ENCODE measurements at regions not wholly inside any gene's neighbourhood (a gene's known extent, or its start where the extent isn't known, plus 50 kb on each side); places are given as distances from the start of the nearest gene placed in this dataset.

DNA sequence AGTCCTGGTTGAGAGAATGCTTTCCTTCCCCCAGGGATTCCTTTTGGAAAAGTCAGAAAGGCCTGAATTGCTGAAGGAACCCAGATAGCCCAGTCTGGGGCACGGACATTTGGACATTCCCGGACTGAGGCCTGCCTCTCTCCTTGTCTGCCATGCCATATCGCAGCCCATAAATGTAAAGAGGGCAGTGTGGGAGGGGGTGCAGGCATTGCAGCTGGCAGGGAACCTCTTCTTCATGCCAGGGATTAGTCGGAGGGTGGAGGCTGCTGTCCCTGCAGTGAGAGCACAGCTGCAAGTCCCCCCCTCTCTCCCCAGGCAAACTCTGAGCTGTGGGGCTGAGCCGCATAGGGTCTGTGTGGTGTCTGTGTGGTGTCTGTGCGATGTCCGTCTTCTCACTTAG lies 486.0 kb upstream of the MKI67 start:
- Mint-ChIP-seq H3K4me1 (no peaks in the 10 kb centered on the region), H3K4me3 (no peak overlapping the region), H3K9me3 (no peaks in the 10 kb centered on the region), H3K36me3 (ENCODE audit: low read depth) (no peaks in the 10 kb centered on the region), H3K27me3 (no peaks in the 10 kb centered on the region), H3K27ac (no peak overlapping the region)
- intact Hi-C loops (cut with micrococcal nuclease), result no loop called here
- POLR2A ChIA-PET, result no interaction called here
- DNase-seq, result no peak
- ATAC-seq (ENCODE audit: low read depth), result no peak
- TF ChIP-seq, protein P1, sequence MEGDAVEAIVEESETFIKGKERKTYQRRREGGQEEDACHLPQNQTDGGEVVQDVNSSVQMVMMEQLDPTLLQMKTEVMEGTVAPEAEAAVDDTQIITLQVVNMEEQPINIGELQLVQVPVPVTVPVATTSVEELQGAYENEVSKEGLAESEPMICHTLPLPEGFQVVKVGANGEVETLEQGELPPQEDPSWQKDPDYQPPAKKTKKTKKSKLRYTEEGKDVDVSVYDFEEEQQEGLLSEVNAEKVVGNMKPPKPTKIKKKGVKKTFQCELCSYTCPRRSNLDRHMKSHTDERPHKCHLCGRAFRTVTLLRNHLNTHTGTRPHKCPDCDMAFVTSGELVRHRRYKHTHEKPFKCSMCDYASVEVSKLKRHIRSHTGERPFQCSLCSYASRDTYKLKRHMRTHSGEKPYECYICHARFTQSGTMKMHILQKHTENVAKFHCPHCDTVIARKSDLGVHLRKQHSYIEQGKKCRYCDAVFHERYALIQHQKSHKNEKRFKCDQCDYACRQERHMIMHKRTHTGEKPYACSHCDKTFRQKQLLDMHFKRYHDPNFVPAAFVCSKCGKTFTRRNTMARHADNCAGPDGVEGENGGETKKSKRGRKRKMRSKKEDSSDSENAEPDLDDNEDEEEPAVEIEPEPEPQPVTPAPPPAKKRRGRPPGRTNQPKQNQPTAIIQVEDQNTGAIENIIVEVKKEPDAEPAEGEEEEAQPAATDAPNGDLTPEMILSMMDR (IDR thresholded peaks at IDR 0.05), result no peak
- CTCF ChIA-PET, result no interaction called here

DNA sequence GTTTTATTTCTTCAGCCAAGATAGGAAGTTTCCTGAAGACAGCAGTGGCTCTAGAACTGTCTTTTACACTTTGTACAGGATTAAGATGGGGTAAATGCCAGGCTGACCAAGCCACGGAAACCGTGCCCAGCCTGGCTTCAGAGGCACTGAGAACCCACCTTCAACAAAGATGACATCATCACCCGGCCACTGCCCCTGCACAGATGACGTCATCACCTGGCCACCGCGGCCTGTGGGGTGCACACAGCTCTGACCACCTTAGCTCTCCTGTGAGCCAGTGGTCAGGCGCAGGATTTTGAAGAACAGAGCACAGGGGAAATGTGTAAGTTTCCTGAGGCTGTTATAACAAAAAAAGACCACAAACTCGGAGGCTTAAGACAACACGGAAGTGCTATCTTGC lies 486.4 kb upstream of the MKI67 start:
- no peak for DNase-seq
- H3K4me3 Mint-ChIP-seq, result no peak overlapping the region
- no peaks in the 10 kb centered on the region for H3K36me3 Mint-ChIP-seq (ENCODE audit: low read depth)
- POLR2A ChIA-PET, result no interaction called here
- TF ChIP-seq, protein P1 (IDR thresholded peaks at IDR 0.05), result no peak
- no peaks in the 10 kb centered on the region for H3K4me1 Mint-ChIP-seq
- ATAC-seq (ENCODE audit: low read depth), result no peak
- intact Hi-C loops (cut with micrococcal nuclease), result no loop called here
- CTCF ChIA-PET, result no interaction called here
- H3K27ac Mint-ChIP-seq, result no peak overlapping the region
- H3K27me3 Mint-ChIP-seq, result no peaks in the 10 kb centered on the region
- H3K9me3 Mint-ChIP-seq, result no peaks in the 10 kb centered on the region

DNA sequence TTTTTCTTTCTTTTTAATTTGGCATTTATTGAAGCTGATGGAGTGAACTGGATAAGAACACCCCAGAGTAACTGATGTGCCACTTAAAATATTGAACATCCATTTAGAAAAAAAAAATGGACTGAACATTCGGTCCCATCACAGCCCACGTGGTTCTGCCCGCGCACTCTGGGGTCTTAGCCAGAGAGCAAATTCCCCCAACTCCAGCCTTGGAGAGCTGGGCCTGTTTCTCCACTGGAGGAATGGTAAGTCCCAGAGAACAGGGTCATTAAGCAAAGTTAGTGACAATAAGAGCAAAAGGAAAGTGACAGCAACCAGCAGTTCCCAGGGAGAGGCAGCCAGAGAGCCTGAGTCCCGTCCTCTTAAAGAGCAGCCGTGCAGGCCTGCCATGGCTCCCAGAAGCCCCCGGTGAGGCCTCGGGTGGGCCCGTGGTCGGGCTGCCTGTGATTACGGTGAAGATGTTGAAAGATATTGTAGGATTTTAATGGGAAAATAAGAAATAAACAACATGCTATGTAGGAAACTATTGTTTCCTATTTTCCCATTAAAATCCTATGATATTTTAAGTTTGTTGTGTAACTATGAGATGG lies 487.9 kb upstream of the MKI67 start:
- Mint-ChIP-seq H3K4me3 (no peak overlapping the region), H3K4me1 (no peaks in the 10 kb centered on the region), H3K36me3 (ENCODE audit: low read depth) (no peaks in the 10 kb centered on the region), H3K9me3 (no peaks in the 10 kb centered on the region), H3K27ac (no peak overlapping the region), H3K27me3 (no peaks in the 10 kb centered on the region)
- ChIA-PET CTCF (no interaction called here), POLR2A (no interaction called here)
- TF ChIP-seq, protein P1 (IDR thresholded peaks at IDR 0.05), result no peak
- intact Hi-C loops (cut with micrococcal nuclease), result no loop called here
- no peak for DNase-seq
- no peak for ATAC-seq (ENCODE audit: low read depth)

DNA sequence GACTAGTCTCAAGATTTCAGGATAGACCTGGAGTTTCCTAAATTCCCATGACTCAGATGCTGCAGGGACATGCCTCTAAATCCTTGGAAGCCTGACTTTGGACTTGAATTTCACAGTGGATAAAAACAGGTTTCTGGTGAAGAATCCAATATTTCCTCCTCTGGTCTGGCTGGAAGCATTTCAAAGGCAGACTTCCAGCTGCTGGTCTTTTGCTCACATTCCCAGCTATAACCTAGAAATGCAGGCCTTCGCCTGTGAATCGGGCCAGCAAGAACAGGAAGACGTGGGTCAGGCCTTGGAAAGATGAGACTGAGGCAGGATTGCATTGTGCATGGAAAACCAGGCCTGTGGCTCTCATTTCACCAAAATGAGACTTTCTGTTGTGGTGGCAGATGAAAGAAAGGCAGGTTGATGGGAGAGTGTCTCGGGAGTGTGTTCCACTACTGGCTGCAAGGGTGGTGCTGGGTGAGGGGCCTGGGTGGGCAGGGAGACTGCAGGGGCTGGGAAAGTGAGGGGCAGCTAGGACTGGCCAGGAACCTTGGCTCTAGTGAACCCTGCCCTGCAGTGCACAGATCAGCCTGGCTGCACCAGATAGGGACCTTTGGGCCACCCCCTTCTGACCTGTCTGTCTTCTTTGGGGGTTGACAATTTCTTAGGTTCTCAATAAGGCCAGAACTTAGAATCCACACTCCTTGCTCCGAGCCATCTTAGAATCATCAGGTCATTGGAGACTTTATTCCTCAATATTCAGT lies 488.8 kb upstream of the MKI67 start:
- H3K27ac Mint-ChIP-seq, result no peak overlapping the region
- no peaks in the 10 kb centered on the region for H3K4me1 Mint-ChIP-seq
- TF ChIP-seq, protein P1 (IDR thresholded peaks at IDR 0.05), result no peak
- intact Hi-C loops (cut with micrococcal nuclease), result no loop called here
- POLR2A ChIA-PET, result no interaction called here
- no peaks in the 10 kb centered on the region for H3K27me3 Mint-ChIP-seq
- no peak overlapping the region for H3K4me3 Mint-ChIP-seq
- DNase-seq, result no peak
- no peaks in the 10 kb centered on the region for H3K36me3 Mint-ChIP-seq (ENCODE audit: low read depth)
- no peaks in the 10 kb centered on the region for H3K9me3 Mint-ChIP-seq
- CTCF ChIA-PET, result no interaction called here
- no peak for ATAC-seq (ENCODE audit: low read depth)

DNA sequence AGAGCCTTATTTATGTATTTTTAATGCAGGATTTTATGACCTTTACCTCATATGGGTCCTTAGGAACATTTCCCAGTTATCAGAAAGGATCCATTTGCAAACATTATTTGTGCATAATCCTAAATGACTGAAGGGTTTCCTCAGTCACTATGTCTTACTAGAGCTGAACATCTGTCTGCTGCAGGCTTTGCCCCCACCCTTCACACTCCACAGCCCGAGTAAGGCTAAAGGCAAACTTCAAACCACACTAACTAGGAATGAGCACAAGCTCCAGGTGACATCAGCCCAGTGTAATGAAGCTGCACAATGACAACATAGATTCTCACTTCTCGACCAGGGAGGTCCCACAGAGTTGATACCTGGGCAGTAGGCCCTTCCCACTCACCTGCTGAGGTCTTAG lies 491.3 kb upstream of the MKI67 start:
- CTCF ChIA-PET, result no interaction called here
- no peaks in the 10 kb centered on the region for H3K9me3 Mint-ChIP-seq
- no peak overlapping the region for H3K27ac Mint-ChIP-seq
- no peaks in the 10 kb centered on the region for H3K36me3 Mint-ChIP-seq (ENCODE audit: low read depth)
- TF ChIP-seq, protein P1 (IDR thresholded peaks at IDR 0.05), result no peak
- H3K4me1 Mint-ChIP-seq, result no peaks in the 10 kb centered on the region
- no peak for DNase-seq
- no peak overlapping the region for H3K4me3 Mint-ChIP-seq
- intact Hi-C loops (cut with micrococcal nuclease), result no loop called here
- H3K27me3 Mint-ChIP-seq, result no peaks in the 10 kb centered on the region
- POLR2A ChIA-PET, result no interaction called here
- ATAC-seq (ENCODE audit: low read depth), result no peak
